IMR-90 (cell line): ENCODE measurements at regions not wholly inside any gene's neighbourhood (a gene's known extent, or its start where the extent isn't known, plus 50 kb on each side); places are given as distances from the start of the nearest gene placed in this dataset.

Source experiments
- ATAC-seq: fragments of 200-7000 bp; cut with Tn5 transposase; 2 replicates; pipeline ENCODE4 v1.9.1; 2020; ENCODE audit warnings: low read depth, mild to moderate bottlenecking, moderate library complexity
- BruUV-seq: library from RNA; stranded (reverse); fragments of 400-500 nt; replicated peaks from 2 replicates; lab custom pipeline; 2021; lab: Mats Ljungman, UMichigan
- CTCF ChIA-PET: fragments of 300-600 bp; formaldehyde crosslinking; extraction: SDS; loops from one replicate; lab custom pipeline; 2021; ENCODE audit warnings: antibody characterized with exemption; lab: Yijun Ruan, JAX
- POLR2A ChIA-PET: fragments of 300-600 bp; sonication (Branson Sonifier 250); formaldehyde crosslinking; loops from one replicate; lab custom pipeline; 2022; ENCODE audit warnings: antibody characterized with exemption; ENCODE audit not compliant: unreplicated experiment; lab: Charles Lee
- DNase-seq: peaks from one replicate; pipeline ENCODE4 v3.0.0; 2013
- H2AFZ ChIP-seq: replicated peaks from 2 replicates; pipeline ENCODE3; 2013; ENCODE audit warnings: low read length, mild to moderate bottlenecking; ENCODE audit not compliant: poor library complexity
- H2AK5ac ChIP-seq: 2 replicates; pipeline ENCODE4 v1.6.1; 2013; ENCODE audit warnings: low read depth, low read length, inconsistent platforms
- H2AK9ac ChIP-seq: replicated peaks from 2 replicates; pipeline ENCODE3; 2013; ENCODE audit warnings: mild to moderate bottlenecking, low read depth, low read length, moderate library complexity; ENCODE audit not compliant: poor library complexity
- H2BK120ac ChIP-seq: 2 replicates; pipeline ENCODE4 v1.6.1; 2013; ENCODE audit warnings: low read depth, low read length, inconsistent platforms
- H2BK15ac ChIP-seq: 3 replicates; pipeline ENCODE4 v1.6.1; 2013; ENCODE audit warnings: low read depth, low read length, inconsistent platforms
- H2BK20ac ChIP-seq: 2 replicates; pipeline ENCODE4 v1.6.1; 2013; ENCODE audit warnings: low read depth, mild to moderate bottlenecking, inconsistent platforms, low read length, moderate library complexity
- H2BK5ac ChIP-seq: 2 replicates; pipeline ENCODE4 v1.6.1; 2013; ENCODE audit warnings: mild to moderate bottlenecking, low read depth, low read length, inconsistent platforms; ENCODE audit not compliant: poor library complexity, severe bottlenecking
- H3K14ac ChIP-seq: replicated peaks from 2 replicates; pipeline ENCODE4 v1.6.1; 2013; ENCODE audit warnings: low read depth, low read length, inconsistent platforms
- H3K18ac ChIP-seq: 2 replicates; pipeline ENCODE4 v1.6.1; 2013; ENCODE audit warnings: low read depth, low read length, control low read depth
- H3K23ac ChIP-seq: 2 replicates; pipeline ENCODE4 v1.6.1; 2013; ENCODE audit warnings: low read depth, low read length, inconsistent platforms
- H3K27ac ChIP-seq: 2 replicates; pipeline ENCODE4 v1.5.1; 2013; ENCODE audit warnings: mild to moderate bottlenecking, control low read depth, low read length; ENCODE audit not compliant: insufficient read depth
- H3K27me3 ChIP-seq: 2 replicates; pipeline ENCODE4 v1.6.1; 2013; ENCODE audit warnings: low read length; ENCODE audit not compliant: control insufficient read depth, insufficient read depth
- H3K36me3 ChIP-seq: 2 replicates; pipeline ENCODE4 v1.6.1; 2013; ENCODE audit warnings: low read length, mixed read lengths; ENCODE audit not compliant: control insufficient read depth, insufficient read depth
- H3K4ac ChIP-seq: 2 replicates; pipeline ENCODE4 v1.6.1; 2013; ENCODE audit warnings: low read depth, low read length, inconsistent platforms
- H3K4me1 ChIP-seq: 2 replicates; pipeline ENCODE4 v1.6.1; 2013; ENCODE audit warnings: low read length, mixed read lengths; ENCODE audit not compliant: control insufficient read depth, insufficient read depth
- H3K4me2 ChIP-seq: 2 replicates; pipeline ENCODE4 v1.6.1; 2013; ENCODE audit warnings: low read depth, mild to moderate bottlenecking, control low read depth, low read length, moderate library complexity
- H3K4me3 ChIP-seq: 2 replicates; pipeline ENCODE4 v1.5.1; 2013; ENCODE audit warnings: low read depth, mild to moderate bottlenecking, control low read depth, low read length, moderate library complexity; ENCODE audit not compliant: insufficient read depth
- H3K56ac ChIP-seq: 2 replicates; pipeline ENCODE4 v1.6.1; 2013; ENCODE audit warnings: low read length, inconsistent platforms; ENCODE audit not compliant: insufficient read depth; ENCODE audit errors: extremely low read depth
- H3K79me1 ChIP-seq, 2 experiments: 2 replicates each; pipeline ENCODE4 v1.6.1; 2013; ENCODE audit warnings: low read length in 2 of 2, inconsistent platforms in 1 of 2, low read depth in 1 of 2
- H3K9ac ChIP-seq: 2 replicates; pipeline ENCODE4 v1.6.1; 2013; ENCODE audit warnings: low read depth, low read length, control low read depth
- H3K9me1 ChIP-seq: 2 replicates; pipeline ENCODE4 v1.6.1; 2013; ENCODE audit warnings: low read length, inconsistent platforms; ENCODE audit not compliant: insufficient read depth
- H3K9me3 ChIP-seq: 2 replicates; pipeline ENCODE4 v1.6.1; 2013; ENCODE audit warnings: low read length; ENCODE audit not compliant: control insufficient read depth, insufficient read depth
- H4K20me1 ChIP-seq: 2 replicates; pipeline ENCODE4 v1.6.1; 2013; ENCODE audit warnings: low read length, inconsistent platforms; ENCODE audit not compliant: insufficient read depth
- H4K5ac ChIP-seq: 2 replicates; pipeline ENCODE4 v1.6.1; 2013; ENCODE audit warnings: mild to moderate bottlenecking, low read depth, low read length, control low read depth
- H4K8ac ChIP-seq, 2 experiments: 2 replicates each; pipeline ENCODE4 v1.6.1; 2013; ENCODE audit warnings: low read depth in 2 of 2, low read length in 2 of 2, control low read depth in 1 of 2, inconsistent platforms in 1 of 2
- H4K91ac ChIP-seq: 2 replicates; pipeline ENCODE4 v1.6.1; 2013; ENCODE audit warnings: low read depth, low read length, inconsistent platforms; ENCODE audit not compliant: insufficient read depth
- BHLHE40 ChIP-seq: fragments of 150-350 bp; IDR thresholded peaks from 2 replicates; pipeline ENCODE4 v1.6.1; 2016; ENCODE audit warnings: mild to moderate bottlenecking, low read depth, low read length
- CEBPB ChIP-seq: IDR thresholded peaks from 2 replicates; pipeline ENCODE4 v1.6.1; 2012; ENCODE audit warnings: low read depth, low read length, improper control_type of control experiment
- CHD1 ChIP-seq: IDR thresholded peaks from 2 replicates; pipeline ENCODE4 v1.6.1; 2012; ENCODE audit warnings: low read depth, low read length, improper control_type of control experiment
- FOS ChIP-seq: fragments of 150-350 bp; IDR thresholded peaks from 2 replicates; pipeline ENCODE4 v1.6.1; 2016; ENCODE audit warnings: low read depth, low read length
- MAFK ChIP-seq: IDR thresholded peaks from 2 replicates; pipeline ENCODE4 v1.6.1; 2012; ENCODE audit warnings: low read depth, low read length, improper control_type of control experiment
- MAZ ChIP-seq: IDR thresholded peaks from 2 replicates; pipeline ENCODE4 v1.6.1; 2012; ENCODE audit warnings: low read depth, mild to moderate bottlenecking, low read length, improper control_type of control experiment, moderate library complexity, borderline replicate concordance
- MXI1 ChIP-seq: IDR thresholded peaks from 2 replicates; pipeline ENCODE4 v1.6.1; 2012; ENCODE audit warnings: low read depth, mild to moderate bottlenecking, low read length, moderate library complexity, borderline replicate concordance
- NFE2L2 ChIP-seq: fragments of 150-350 bp; IDR thresholded peaks from 2 replicates; pipeline ENCODE4 v1.6.1; 2016; ENCODE audit warnings: low read depth, mild to moderate bottlenecking, low read length
- POLR2A ChIP-seq: IDR thresholded peaks from 2 replicates; pipeline ENCODE4 v1.6.1; 2012; ENCODE audit warnings: mild to moderate bottlenecking, low read depth, low read length
- RAD21 ChIP-seq: IDR thresholded peaks from 2 replicates; pipeline ENCODE4 v1.6.1; 2012; ENCODE audit warnings: low read length, improper control_type of control experiment
- WGBS, 2 experiments: methylation state at CpG; one replicate each; pipeline versions ENCODE4 v1.1.5 to v1.1.7; 2013; ENCODE audit warnings: missing lambda C conversion rate in 2 of 2; ENCODE audit not compliant: insufficient read length in 1 of 2; ENCODE audit errors: extremely low coverage in 2 of 2; 5-methylcytosine and 5-hydroxymethylcytosine counted together
- dilution Hi-C: fragments of 300-500 bp; cut with HindIII; formaldehyde crosslinking; loops from one replicate; pipeline ENCODE4 v1.14.3; 2018; ENCODE audit warnings: low sequenced_read_pairs; ENCODE audit not compliant: unreplicated experiment
- in situ Hi-C: fragments of 300-500 bp; cut with MboI; formaldehyde crosslinking; loops from 3 replicates; pipeline ENCODE4 v1.14.3; 2019; ENCODE audit warnings: low sequenced_read_pairs, inconsistent platforms, mixed read lengths
- intact Hi-C: fragments of 100-400 bp; cut with micrococcal nuclease; formaldehyde crosslinking; loops from 2 replicates; pipeline ENCODE4 v1.10.0; 2022
- TF ChIP-seq, protein P1 (sequence below): fragments of 150-350 bp; IDR thresholded peaks from 2 replicates; pipeline ENCODE4 v1.6.1; 2016; ENCODE audit warnings: low read depth, mild to moderate bottlenecking, low read length, moderate library complexity, borderline replicate concordance
- TF ChIP-seq, protein P2 (sequence below): fragments of 150-350 bp; IDR thresholded peaks from 2 replicates; pipeline ENCODE4 v1.6.1; 2017; ENCODE audit warnings: mild to moderate bottlenecking, antibody characterized with exemption, low read length, low read depth

DNA sequence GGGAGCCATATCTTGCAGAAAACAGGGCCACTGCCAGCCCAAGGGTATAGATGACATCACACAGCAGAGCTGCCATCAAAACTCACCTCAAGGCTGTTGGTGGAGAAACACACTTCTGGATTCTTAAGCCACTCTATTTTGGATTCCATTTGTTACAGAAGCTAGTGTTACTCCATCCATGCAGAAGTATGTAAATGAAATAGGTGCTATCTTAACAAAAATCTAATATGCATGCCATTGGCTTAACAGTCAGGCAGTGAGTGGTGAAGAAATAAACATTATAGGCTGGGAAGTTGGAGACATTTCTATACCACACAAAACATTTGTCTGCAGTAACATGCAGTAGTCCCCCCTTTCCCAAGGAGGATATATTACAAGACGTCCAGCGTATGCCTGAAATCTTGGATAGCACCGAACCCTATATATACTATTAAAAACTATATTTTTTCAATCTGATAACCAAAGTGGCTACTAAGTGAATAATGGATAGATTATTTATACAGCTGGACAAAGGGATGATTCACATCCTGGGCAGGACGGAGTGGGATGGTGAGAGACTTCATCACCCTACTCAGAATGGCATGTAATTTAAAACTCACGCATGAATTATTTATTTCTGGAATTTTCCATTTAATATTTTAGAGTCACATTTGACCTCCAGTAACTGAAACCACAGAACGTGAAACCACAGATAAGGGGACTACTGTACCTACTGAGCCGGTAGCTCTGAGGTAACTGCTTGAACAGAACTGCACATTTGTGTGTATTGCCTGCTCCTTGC is 160.0 kb upstream of the PLN start:
- H4K5ac ChIP-seq: peak overlapping the region; percentile 85
- H3K9ac ChIP-seq: no peak overlapping the region
- peak overlapping the region; percentile 97 for H2BK120ac ChIP-seq
- H3K79me1 ChIP-seq: no peaks in the 10 kb centered on the region
- no CpG with 5 or more reads among the region's 7 CpGs for whole genome bisulfite sequencing, 2 experiments
- peak overlapping the region; percentile 69 for H3K4me2 ChIP-seq
- no peaks in the 10 kb centered on the region for H4K20me1 ChIP-seq
- no peaks in the 10 kb centered on the region for H3K9me3 ChIP-seq
- H2BK5ac ChIP-seq: peak overlapping the region; percentile 94
- no peak overlapping the region for H3K4me3 ChIP-seq
- peak; percentile 88 for ATAC-seq
- H3K9me1 ChIP-seq: peaks cover 10% of the 10 kb centered on the region
- ChIA-PET POLR2A (no interaction called here), CTCF (no interaction called here)
- peak overlapping the region; percentile 25 for H2AFZ ChIP-seq
- peak overlapping the region; percentile 51; the same call in 2 of the 3 replicates for H2BK15ac ChIP-seq
- H3K36me3 ChIP-seq: no peaks in the 10 kb centered on the region
- peak overlapping the region; percentile 88 for H3K18ac ChIP-seq
- peak overlapping the region in 1 of 2 experiments; percentile 72; a peak in 2 of 4 replicates for H4K8ac ChIP-seq
- TF ChIP-seq BHLHE40 (peak; percentile 99), CHD1 (no peak), CEBPB (peak; percentile 36; the same call in 1 of the 2 replicates), FOS (peak; percentile 82), POLR2A (no peak), MXI1 (no peak), NFE2L2 (no peak), MAFK (no peak), MAZ (no peak), RAD21 (no peak)
- TF ChIP-seq, protein P1, sequence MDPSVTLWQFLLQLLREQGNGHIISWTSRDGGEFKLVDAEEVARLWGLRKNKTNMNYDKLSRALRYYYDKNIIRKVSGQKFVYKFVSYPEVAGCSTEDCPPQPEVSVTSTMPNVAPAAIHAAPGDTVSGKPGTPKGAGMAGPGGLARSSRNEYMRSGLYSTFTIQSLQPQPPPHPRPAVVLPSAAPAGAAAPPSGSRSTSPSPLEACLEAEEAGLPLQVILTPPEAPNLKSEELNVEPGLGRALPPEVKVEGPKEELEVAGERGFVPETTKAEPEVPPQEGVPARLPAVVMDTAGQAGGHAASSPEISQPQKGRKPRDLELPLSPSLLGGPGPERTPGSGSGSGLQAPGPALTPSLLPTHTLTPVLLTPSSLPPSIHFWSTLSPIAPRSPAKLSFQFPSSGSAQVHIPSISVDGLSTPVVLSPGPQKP: no peak
- TF ChIP-seq, protein P2, sequence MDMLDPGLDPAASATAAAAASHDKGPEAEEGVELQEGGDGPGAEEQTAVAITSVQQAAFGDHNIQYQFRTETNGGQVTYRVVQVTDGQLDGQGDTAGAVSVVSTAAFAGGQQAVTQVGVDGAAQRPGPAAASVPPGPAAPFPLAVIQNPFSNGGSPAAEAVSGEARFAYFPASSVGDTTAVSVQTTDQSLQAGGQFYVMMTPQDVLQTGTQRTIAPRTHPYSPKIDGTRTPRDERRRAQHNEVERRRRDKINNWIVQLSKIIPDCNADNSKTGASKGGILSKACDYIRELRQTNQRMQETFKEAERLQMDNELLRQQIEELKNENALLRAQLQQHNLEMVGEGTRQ: no peak
- intact Hi-C loops: loop anchor here (5.0 kb wide), 1 partner anchor 76 kb away; no protein-coding TSS in a partner anchor
- no peak overlapping the region for H3K56ac ChIP-seq
- peak overlapping the region; percentile 87 for H3K14ac ChIP-seq
- H3K23ac ChIP-seq: peak overlapping the region; percentile 52; the same call in 1 of the 2 replicates
- peak; percentile 96 for DNase-seq
- in situ Hi-C loops: no loop called here
- H4K91ac ChIP-seq: peak overlapping the region; percentile 64
- H2BK20ac ChIP-seq: peak overlapping the region; percentile 89
- dilution Hi-C loops: no loop called here
- H2AK5ac ChIP-seq: peak overlapping the region; percentile 79
- peak overlapping the region; percentile 75 for H3K27ac ChIP-seq
- H2AK9ac ChIP-seq: peak overlapping the region; percentile 48
- peaks cover 13% of the 10 kb centered on the region for H3K4me1 ChIP-seq
- BruUV-seq: no TSS peak
- no peaks in the 10 kb centered on the region for H3K27me3 ChIP-seq
- H3K4ac ChIP-seq: peak overlapping the region; percentile 86
